Muscle layer of duodenum (tissue), 2 donors: ENCODE measurements at regions not wholly inside any gene's neighbourhood (a gene's known extent, or its start where the extent isn't known, plus 50 kb on each side); places are given as distances from the start of the nearest gene placed in this dataset.

Source experiments
- H3K27ac ChIP-seq: one replicate; pipeline ENCODE4 v1.7.0; 2013; ENCODE audit warnings: mild to moderate bottlenecking, low read length
- H3K27me3 ChIP-seq: one replicate; pipeline ENCODE4 v1.7.0; 2013; ENCODE audit warnings: low read depth, mild to moderate bottlenecking, control low read depth, low read length
- H3K36me3 ChIP-seq, 2 donors: one replicate each; pipeline ENCODE4 v1.7.0; 2013; ENCODE audit warnings: low read length in 2 of 2, control low read depth in 1 of 2, mild to moderate bottlenecking in 1 of 2; ENCODE audit not compliant: insufficient read depth in 2 of 2, control insufficient read depth in 1 of 2
- H3K4me1 ChIP-seq, 2 donors: one replicate each; pipeline ENCODE4 v1.7.0; 2013; ENCODE audit warnings: low read length in 2 of 2, mild to moderate bottlenecking in 2 of 2, control low read depth in 1 of 2, moderate library complexity in 1 of 2; ENCODE audit not compliant: insufficient read depth in 2 of 2, control insufficient read depth in 1 of 2
- H3K4me3 ChIP-seq, 2 donors: one replicate each; pipeline ENCODE4 v1.7.0; 2013; ENCODE audit warnings: low read length in 2 of 2, low read depth in 1 of 2, mild to moderate bottlenecking in 1 of 2
- H3K9me3 ChIP-seq, 2 donors: one replicate each; pipeline ENCODE4 v1.7.0; 2013; ENCODE audit warnings: low read length in 2 of 2, control low read depth in 1 of 2, mild to moderate bottlenecking in 1 of 2; ENCODE audit not compliant: control insufficient read depth in 1 of 2
- donor health status: healthy.

DNA sequence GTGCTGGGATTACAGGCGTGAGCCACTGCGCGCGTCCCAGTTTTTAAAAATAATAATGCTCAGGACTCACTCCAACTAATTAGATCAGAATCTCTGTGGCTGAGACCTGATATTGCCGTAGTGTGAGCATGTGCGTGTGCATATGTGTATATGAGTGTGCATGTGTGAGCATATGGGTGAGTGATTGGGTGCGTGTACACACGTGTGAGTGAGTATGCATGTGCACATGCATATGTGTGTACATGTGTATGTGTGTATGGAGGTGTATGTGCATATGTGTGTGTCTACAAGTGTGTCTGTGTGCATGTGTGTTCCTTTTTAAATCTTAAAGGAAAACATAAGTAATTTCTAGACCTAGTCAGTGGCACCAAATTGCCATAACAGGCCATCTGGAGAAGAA lies 54.8 kb upstream of the CKS2 start:
- peaks cover 0 to 4% of the 10 kb centered on the region in 2 donors for H3K9me3 ChIP-seq
- H3K4me1 ChIP-seq: no peaks in the 10 kb centered on the region
- H3K4me3 ChIP-seq: no peak overlapping the region
- H3K27me3 ChIP-seq: no peaks in the 10 kb centered on the region
- no peaks in the 10 kb centered on the region for H3K36me3 ChIP-seq
- H3K27ac ChIP-seq: no peak overlapping the region

DNA sequence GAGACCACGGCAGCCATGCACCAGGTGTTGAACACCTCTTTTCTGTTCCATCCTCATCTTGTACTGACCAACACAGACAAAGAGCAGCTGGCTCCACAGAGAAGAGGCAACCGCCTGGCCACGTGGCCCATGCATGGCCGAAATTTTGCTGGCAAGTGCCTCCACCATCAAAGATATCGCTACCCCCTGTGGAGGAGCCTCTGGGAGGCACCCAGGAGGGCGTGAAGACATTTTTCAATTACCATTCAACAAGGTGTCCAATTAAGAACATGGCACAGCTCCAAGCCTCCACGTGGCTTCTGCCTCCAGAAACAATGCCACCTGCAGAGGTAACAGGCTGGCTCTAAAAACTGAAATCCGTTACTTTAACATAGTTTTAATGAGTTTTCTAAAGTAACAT lies 54.4 kb upstream of the CKS2 start:
- no peaks in the 10 kb centered on the region for H3K4me1 ChIP-seq
- no peaks in the 10 kb centered on the region for H3K36me3 ChIP-seq
- H3K27me3 ChIP-seq: no peaks in the 10 kb centered on the region
- H3K9me3 ChIP-seq: peaks cover 0 to 4% of the 10 kb centered on the region in 2 donors
- H3K4me3 ChIP-seq: no peak overlapping the region
- no peak overlapping the region for H3K27ac ChIP-seq

DNA sequence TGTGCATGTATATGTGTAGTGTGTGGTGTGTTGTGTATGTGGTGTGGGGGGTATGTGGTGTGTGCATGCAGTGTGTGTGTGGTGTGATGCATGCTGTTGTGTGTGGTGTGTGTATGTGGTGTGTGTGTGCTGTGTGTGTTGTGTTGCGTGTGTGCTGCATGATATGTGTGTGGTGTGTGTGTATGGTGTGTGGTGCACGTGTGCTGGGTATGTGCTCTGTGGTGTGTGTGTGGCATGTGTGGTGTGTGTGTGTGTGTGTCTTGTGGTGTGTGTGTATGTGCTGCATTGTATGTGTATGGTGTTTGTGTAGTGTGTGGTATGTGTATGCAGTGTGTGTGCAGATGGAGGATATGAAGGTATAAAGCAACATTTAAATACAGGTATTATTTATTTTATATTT lies 50.5 kb upstream of the CKS2 start:
- Histone ChIP-seq H3K9me3 (peaks cover 0 to 4% of the 10 kb centered on the region in 2 donors), H3K27ac (no peak overlapping the region), H3K27me3 (no peaks in the 10 kb centered on the region), H3K4me3 (no peak overlapping the region), H3K36me3 (no peaks in the 10 kb centered on the region), H3K4me1 (no peaks in the 10 kb centered on the region)
